ENCODE measurements at regions not wholly inside any gene's neighbourhood (a gene's known extent, or its start where the extent isn't known, plus 50 kb on each side); places are given as distances from the start of the nearest gene placed in this dataset.

GRCh38 chr9:108142504-108143201 lies 653.1 kb upstream of the KLF4 start:
- no peak overlapping the region for H3K4me3 ChIP-seq (replicated peaks in 1 of 3; ENCODE audit: insufficient read depth in 1 of 3, low read depth in 2 of 3, low read length in 3 of 3)
- 29% methylated on average over 8 of the region's 10 CpGs for WGBS (ENCODE audit: low lambda C conversion rate)
- H3K36me3 ChIP-seq (replicated peaks in 1 of 2; ENCODE audit: control insufficient read depth in 1 of 2, insufficient read depth in 2 of 2, low read length in 2 of 2) = no peaks in the 10 kb centered on the region
- peak; percentile 25; the same call in 1 of the 3 replicates for ATAC-seq
- CTCF ChIA-PET (ENCODE audit: low intra/inter-chr PET ratio, low total read pairs) = no interaction called here
- no peaks in the 10 kb centered on the region for H3K79me2 ChIP-seq (ENCODE audit: insufficient read depth, low read length)
- intact Hi-C loops (cut with micrococcal nuclease; ENCODE audit: unreplicated experiment) (no loop called here), in situ Hi-C loops (cut with HindIII; ENCODE audit: extremely low pct_ligation_motif_present, low pct_unique_long_range_greater_than_20kb) (no loop called here)
- H2AFZ ChIP-seq (ENCODE audit: low read length) = no peak overlapping the region
- no peaks in the 10 kb centered on the region for H3K9me3 ChIP-seq (ENCODE audit: low read length)
- no peak overlapping the region for H3K4me2 ChIP-seq (ENCODE audit: low read depth, low read length)
- POLR2A ChIA-PET = no interaction called here
- no peak overlapping the region for H3K9ac ChIP-seq (ENCODE audit: insufficient read depth, low read depth, low read length)
- no peaks in the 10 kb centered on the region for H3K4me1 ChIP-seq (ENCODE audit: insufficient read depth, low read length)
- no peak for DNase-seq (ENCODE audit: low spot score)
- H3K27ac ChIP-seq (ENCODE audit: extremely low read length, insufficient read depth, low read length) = no peak overlapping the region
- BruUV-seq (replicated peaks) = no TSS peak
- no peak for FAIRE-seq
- H3K27me3 ChIP-seq (ENCODE audit: control insufficient read depth in 1 of 2, insufficient read depth in 2 of 2, low read length in 2 of 2) = no peaks in the 10 kb centered on the region
- no peaks in the 10 kb centered on the region for H4K20me1 ChIP-seq (ENCODE audit: insufficient read depth, low read length)
- TF ChIP-seq AHR (CRISPR knock-in tag; IDR thresholded peaks at IDR 0.05) (no peak), ZNF331 (CRISPR knock-in tag; IDR thresholded peaks at IDR 0.05) (no peak), GPBP1L1 (CRISPR knock-in tag; IDR thresholded peaks at IDR 0.05) (no peak), ZNF275 (CRISPR knock-in tag; IDR thresholded peaks at IDR 0.05; ENCODE audit: borderline replicate concordance) (no peak), CSRNP1 (CRISPR knock-in tag; IDR thresholded peaks at IDR 0.05) (no peak), ZNF615 (CRISPR knock-in tag; IDR thresholded peaks at IDR 0.05; ENCODE audit: borderline replicate concordance) (no peak), ATF5 (CRISPR knock-in tag; IDR thresholded peaks at IDR 0.05; ENCODE audit: low read depth) (no peak)
- TF ChIP-seq, protein P1, sequence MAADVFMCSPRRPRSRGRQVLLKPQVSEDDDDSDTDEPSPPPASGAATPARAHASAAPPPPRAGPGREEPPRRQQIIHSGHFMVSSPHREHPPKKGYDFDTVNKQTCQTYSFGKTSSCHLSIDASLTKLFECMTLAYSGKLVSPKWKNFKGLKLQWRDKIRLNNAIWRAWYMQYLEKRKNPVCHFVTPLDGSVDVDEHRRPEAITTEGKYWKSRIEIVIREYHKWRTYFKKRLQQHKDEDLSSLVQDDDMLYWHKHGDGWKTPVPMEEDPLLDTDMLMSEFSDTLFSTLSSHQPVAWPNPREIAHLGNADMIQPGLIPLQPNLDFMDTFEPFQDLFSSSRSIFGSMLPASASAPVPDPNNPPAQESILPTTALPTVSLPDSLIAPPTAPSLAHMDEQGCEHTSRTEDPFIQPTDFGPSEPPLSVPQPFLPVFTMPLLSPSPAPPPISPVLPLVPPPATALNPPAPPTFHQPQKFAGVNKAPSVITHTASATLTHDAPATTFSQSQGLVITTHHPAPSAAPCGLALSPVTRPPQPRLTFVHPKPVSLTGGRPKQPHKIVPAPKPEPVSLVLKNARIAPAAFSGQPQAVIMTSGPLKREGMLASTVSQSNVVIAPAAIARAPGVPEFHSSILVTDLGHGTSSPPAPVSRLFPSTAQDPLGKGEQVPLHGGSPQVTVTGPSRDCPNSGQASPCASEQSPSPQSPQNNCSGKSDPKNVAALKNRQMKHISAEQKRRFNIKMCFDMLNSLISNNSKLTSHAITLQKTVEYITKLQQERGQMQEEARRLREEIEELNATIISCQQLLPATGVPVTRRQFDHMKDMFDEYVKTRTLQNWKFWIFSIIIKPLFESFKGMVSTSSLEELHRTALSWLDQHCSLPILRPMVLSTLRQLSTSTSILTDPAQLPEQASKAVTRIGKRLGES (CRISPR knock-in tag; IDR thresholded peaks at IDR 0.05; ENCODE audit: borderline replicate concordance) = no peak
- TF ChIP-seq, protein P2, sequence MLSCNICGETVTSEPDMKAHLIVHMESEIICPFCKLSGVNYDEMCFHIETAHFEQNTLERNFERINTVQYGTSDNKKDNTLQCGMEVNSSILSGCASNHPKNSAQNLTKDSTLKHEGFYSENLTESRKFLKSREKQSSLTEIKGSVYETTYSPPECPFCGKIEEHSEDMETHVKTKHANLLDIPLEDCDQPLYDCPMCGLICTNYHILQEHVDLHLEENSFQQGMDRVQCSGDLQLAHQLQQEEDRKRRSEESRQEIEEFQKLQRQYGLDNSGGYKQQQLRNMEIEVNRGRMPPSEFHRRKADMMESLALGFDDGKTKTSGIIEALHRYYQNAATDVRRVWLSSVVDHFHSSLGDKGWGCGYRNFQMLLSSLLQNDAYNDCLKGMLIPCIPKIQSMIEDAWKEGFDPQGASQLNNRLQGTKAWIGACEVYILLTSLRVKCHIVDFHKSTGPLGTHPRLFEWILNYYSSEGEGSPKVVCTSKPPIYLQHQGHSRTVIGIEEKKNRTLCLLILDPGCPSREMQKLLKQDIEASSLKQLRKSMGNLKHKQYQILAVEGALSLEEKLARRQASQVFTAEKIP (CRISPR knock-in tag; IDR thresholded peaks at IDR 0.05; ENCODE audit: borderline replicate concordance) = no peak

Data from HepG2 (cell line).